ENCODE measurements at regions not wholly inside any gene's neighbourhood (a gene's known extent, or its start where the extent isn't known, plus 50 kb on each side); places are given as distances from the start of the nearest gene placed in this dataset.

DNA sequence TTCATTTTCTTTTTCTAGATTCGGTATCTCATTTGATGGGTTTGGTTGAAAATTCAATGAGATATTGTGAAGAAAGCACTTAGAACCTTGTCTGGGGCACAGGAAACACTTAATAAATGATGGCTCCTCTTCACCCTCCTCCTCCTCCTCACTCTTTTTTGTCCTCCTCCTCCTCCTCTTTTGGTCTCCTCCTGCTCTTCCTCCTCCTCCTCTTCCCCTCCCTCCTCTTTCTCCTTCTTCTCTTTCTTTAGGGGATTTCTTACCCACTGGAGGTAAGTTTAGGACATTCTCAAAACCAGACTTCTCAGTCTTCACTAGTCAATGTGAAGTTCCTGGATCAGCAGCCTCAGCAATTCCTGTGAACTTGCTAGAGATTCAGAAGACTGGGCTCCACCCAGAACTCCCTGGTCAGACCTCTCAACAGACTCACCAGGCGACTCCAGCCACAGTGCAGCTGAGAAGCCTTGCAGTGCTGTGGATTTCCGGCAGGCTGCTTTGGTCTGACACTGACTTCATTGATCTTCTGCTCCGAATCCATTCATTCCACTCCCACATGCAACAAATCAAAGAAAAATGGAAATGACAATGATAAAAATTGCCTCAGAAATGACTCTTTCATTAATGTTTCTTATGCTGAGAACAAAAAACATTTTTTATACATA is 368.6 kb upstream of the B3GAT1 start:
- TF ChIP-seq, protein P1, sequence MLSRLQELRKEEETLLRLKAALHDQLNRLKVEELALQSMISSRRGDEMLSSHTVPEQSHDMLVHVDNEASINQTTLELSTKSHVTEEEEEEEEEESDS (CRISPR knock-in tag; IDR thresholded peaks at IDR 0.05), result no peak
- TF ChIP-seq POLR2A (conservative IDR thresholded peaks at IDR 0.05), result no peak
- TF ChIP-seq ZBTB7A (IDR thresholded peaks at IDR 0.05; ENCODE audit: borderline replicate concordance, control insufficient read depth, low read depth, low read length), result no peak
- TF ChIP-seq OTX1 (CRISPR knock-in tag; IDR thresholded peaks at IDR 0.05), result no peak
- TF ChIP-seq, protein P2, sequence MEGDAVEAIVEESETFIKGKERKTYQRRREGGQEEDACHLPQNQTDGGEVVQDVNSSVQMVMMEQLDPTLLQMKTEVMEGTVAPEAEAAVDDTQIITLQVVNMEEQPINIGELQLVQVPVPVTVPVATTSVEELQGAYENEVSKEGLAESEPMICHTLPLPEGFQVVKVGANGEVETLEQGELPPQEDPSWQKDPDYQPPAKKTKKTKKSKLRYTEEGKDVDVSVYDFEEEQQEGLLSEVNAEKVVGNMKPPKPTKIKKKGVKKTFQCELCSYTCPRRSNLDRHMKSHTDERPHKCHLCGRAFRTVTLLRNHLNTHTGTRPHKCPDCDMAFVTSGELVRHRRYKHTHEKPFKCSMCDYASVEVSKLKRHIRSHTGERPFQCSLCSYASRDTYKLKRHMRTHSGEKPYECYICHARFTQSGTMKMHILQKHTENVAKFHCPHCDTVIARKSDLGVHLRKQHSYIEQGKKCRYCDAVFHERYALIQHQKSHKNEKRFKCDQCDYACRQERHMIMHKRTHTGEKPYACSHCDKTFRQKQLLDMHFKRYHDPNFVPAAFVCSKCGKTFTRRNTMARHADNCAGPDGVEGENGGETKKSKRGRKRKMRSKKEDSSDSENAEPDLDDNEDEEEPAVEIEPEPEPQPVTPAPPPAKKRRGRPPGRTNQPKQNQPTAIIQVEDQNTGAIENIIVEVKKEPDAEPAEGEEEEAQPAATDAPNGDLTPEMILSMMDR (IDR thresholded peaks at IDR 0.05 in 2 of 3, conservative IDR thresholded peaks at IDR 0.05 in 1 of 3; ENCODE audit: insufficient read depth in 2 of 3, low read depth in 1 of 3, low read length in 3 of 3), result no peak
- TF ChIP-seq YY1 (IDR thresholded peaks at IDR 0.05; ENCODE audit: borderline replicate concordance in 1 of 3, control insufficient read depth in 1 of 3, extremely low read depth in 1 of 3, insufficient read depth in 3 of 3, insufficient read length in 1 of 3, insufficient replicate concordance in 2 of 3, low read depth in 1 of 3, low read length in 2 of 3), result no peak
